HL-60 (cell line): ENCODE measurements at regions not wholly inside any gene's neighbourhood (a gene's known extent, or its start where the extent isn't known, plus 50 kb on each side); places are given as distances from the start of the nearest gene placed in this dataset.

ENCODE experiments used
- CTCF ChIP-seq: IDR thresholded peaks from one replicate; pipeline ENCODE4 v1.5.1; 2011; ENCODE audit warnings: low read length, control low read depth, inconsistent platforms; ENCODE audit not compliant: insufficient read depth
- GABPA ChIP-seq: IDR thresholded peaks from 2 replicates; pipeline ENCODE4 v1.6.1; 2012; ENCODE audit warnings: low read depth
- POLR2AphosphoS5 ChIP-seq: IDR thresholded peaks from 2 replicates; pipeline ENCODE4 v1.6.1; 2012; ENCODE audit warnings: low read depth
- REST ChIP-seq: IDR thresholded peaks from 2 replicates; pipeline ENCODE4 v1.6.1; 2012; ENCODE audit warnings: low read depth; ENCODE audit not compliant: insufficient replicate concordance
- SPI1 ChIP-seq: IDR thresholded peaks from 2 replicates; pipeline ENCODE4 v1.6.1; 2012; ENCODE audit warnings: low read depth, mild to moderate bottlenecking, borderline replicate concordance

- TF ChIP-seq CTCF (no peak), POLR2AphosphoS5 (no peak), REST (no peak), GABPA (no peak), SPI1 (no peak)
Measured at GRCh38 chr3:162710332-162711112, 1213.9 kb downstream of the OTOL1 start.
